NCI-H82 (cell line): ENCODE measurements at regions not wholly inside any gene's neighbourhood (a gene's known extent, or its start where the extent isn't known, plus 50 kb on each side); places are given as distances from the start of the nearest gene placed in this dataset.
A peak's percentile ranks its signal among the peaks of the same experiment; 100 is the strongest.
"Not testable (repeated sequence)": the region's sequence is repeated elsewhere in the genome, so short reads cannot be mapped to it uniquely, and the experiment has no call there.

Experiments used
- DNase-seq: peaks from one replicate; lab custom pipeline; 2025; lab: John Stamatoyannopoulos, UW

DNA sequence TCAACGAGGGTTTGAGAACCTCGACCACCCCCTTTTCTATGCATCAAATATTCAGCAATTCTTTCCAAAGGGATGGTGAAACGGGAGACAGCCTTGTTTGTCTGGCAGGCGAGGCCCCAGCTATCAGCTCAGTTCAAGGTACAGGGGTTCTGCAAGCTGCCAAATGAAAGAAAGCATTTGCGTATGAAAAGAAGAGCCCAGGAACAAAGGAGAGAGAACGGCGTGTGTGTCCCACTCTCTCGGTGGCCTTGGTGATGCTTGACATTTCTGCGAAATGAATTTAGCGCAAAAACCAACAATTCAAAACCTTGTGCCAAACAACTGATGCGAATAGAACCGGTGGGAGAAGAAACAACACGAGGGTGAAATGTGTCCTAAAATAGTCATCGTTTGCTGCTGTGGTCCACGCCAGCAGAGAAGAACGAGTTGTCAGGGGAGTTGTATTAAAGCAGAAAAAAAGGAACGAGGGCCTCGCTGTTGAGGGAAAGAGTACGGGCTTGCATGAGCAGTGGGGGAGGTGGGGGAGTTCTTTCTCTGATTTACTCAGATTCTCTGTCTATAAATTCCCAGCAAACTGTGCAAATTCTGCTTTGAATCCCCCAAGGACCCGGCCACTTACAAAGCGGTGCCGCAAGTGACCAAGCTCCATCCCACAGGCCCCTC, 97.7 kb downstream of the TMEM130 start:
- DNase-seq = no peak

DNA sequence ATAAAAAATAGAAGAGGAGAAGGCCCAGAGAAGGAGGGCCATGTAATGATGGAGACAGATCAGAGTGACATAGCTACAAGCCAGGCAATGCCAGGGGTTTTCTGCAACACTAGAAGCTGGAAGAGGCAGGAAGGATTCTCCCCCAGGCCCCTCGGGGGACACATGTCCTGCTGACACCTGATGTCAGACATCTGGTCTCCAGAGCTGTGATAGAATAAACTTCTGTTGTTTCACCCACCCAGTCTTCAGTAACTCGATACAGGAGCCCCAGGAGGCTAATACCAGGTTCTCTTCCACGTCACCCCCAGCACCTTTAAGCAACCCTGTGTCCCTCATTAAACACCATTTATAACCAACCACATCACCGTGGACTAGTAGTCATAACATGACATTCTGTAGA, 94.9 kb downstream of the TMEM130 start:
- peak; percentile 15 for DNase-seq

GRCh38 chr7:98777051-98777450, 92.8 kb downstream of the TMEM130 start:
- no peak for DNase-seq

- DNase-seq = no peak
Measured at GRCh38 chr7:98778421-98778820, 91.4 kb downstream of the TMEM130 start.

- DNase-seq = no peak
Measured at GRCh38 chr7:98779800-98780587, 89.8 kb downstream of the TMEM130 start.

DNA sequence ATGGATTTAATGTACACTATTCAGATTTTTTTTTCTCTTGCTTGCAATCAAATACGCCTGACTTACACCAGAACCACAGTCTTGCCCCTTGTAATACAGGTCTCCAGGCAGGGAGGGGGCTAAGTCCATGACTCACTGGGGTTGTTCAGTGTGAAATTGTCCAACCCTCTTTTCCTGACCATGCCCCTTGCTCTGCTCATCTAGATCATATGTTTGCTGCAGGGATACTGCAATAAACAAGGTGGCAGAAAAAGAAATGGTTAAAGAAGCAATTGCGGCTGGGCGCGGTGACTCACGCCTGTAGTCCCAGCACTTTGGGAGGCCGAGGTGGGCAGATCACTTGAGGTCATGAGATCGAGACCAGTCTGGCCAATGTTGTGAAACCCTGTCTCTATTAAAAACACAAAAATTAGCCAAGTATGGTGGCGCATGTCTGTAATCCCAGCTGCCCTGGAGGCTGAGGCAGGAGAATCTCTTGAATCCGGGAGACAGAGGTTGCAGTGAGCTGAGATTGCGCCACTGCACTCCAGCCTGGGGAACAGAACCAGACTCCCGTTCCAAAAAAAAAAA, 85.5 kb downstream of the TMEM130 start:
- DNase-seq = no peak

DNA sequence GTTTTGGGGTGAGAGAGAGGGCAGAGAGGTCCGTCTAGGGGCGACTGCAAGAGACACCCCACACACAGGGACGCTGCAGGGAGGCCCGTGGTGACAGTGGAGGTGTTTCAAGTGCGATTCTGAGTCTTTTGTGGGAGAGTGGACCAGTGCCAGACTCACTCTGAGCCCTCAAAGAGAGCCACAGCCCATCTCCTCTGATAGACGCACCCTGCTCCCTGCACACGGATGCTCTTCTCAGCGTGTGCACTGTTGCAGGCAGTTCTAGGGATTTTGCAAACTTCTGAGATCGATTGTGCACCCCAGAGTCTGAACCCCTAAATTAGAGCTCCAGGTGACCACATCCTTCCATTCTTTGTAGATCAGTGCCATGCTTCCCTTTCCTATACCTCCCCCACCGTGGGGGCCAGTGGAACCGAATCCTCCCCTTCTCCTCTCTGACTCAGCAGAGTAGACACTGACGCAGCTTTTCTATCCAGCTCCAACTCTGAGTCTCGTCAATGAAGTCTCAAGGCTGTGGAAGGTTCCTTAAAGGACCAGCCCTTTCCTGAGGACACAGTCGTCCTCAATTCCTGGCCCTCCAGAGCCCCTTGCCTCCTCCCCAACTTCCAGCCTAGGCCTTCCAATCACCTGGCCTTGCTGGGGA, 83.8 kb downstream of the TMEM130 start:
- no peak for DNase-seq

GRCh38 chr7:98788966-98789365, 80.8 kb downstream of the TMEM130 start:
- no peak for DNase-seq

DNA sequence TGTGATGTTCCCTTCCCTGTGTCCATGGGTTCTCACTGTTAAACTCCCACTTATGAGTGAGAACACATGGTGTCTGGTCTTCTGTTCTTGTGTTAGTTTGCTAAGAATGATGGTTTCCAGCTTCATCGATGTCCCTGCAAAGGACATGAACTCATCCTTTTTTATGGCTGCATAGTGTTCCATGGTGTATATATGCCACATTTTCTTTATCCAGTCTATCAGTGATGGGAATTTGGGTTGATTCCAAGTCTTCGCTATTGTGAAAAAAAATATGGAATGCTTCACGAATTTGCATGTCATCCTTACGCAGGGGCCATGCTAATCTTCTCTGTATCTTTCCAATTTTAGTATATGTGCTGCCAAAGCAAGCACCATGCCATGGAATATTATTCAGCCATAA, 75.4 kb downstream of the TMEM130 start:
- not testable (repeated sequence) for DNase-seq

DNA sequence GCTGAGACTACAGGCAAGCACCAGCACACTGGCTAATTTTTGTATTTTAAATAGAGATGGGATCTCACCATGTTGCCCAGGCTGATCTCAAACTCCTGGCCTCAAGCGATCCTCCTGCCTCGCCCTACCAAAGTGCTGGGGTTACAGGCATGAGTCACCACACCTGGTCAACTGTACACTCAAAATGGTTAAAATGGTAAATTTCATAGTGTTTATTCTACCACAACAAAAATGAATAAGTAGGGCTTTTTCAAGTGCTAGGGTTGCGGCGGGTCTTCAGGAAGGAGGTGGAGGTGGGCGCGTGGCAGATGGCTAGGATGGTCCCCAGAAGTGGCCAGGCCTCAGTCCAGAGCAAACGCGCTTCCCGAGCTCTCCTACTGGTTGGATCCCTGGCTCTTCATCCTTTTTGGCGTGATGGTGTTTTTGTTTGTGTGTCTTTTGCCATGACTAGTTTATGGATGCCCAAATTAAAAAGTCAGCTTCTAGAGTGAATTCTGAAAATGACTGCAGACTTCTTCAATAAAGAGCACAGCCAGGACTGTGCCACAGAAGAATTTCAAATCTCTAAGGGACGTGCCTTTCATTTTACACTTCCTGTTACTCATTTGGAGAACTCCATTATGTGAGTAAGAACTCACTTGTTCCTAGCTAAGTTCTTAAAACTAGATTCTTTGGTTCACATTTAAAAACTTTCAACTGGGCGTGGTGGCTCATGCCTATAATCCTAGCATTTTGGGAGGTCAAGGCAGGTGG, 73.9 kb downstream of the TMEM130 start:
- no peak for DNase-seq
